ENCODE measurements at regions not wholly inside any gene's neighbourhood (a gene's known extent, or its start where the extent isn't known, plus 50 kb on each side); places are given as distances from the start of the nearest gene placed in this dataset.

GRCh38 chr16:75952124-75952523 is 225.8 kb upstream of the CPHXL start:
- TF ChIP-seq CTCF (conservative IDR thresholded peaks at IDR 0.05; ENCODE audit: low read depth, low read length) (no peak), NFE2L2 (IDR thresholded peaks at IDR 0.05; ENCODE audit: low read depth, low read length) (no peak), POLR2A (IDR thresholded peaks at IDR 0.05; ENCODE audit: low read depth, low read length) (no peak), MAFK (IDR thresholded peaks at IDR 0.05; ENCODE audit: low read depth, low read length) (no peak)

All from IMR-90 (cell line).